ENCODE measurements at regions not wholly inside any gene's neighbourhood (a gene's known extent, or its start where the extent isn't known, plus 50 kb on each side); places are given as distances from the start of the nearest gene placed in this dataset.

GRCh38 chr1:90544356-90544755, 172.7 kb downstream of the BARHL2 start:
- no peak overlapping the region for H3K4me3 Mint-ChIP-seq
- peaks cover 0 to 15% of the 10 kb centered on the region in 2 donors for H3K27me3 Mint-ChIP-seq
- DNase-seq (no peak), ATAC-seq (replicated peaks) (no peak)
- no peaks in the 10 kb centered on the region for H3K4me1 Mint-ChIP-seq (ENCODE audit: low read depth in 2 of 2)
- H3K9me3 Mint-ChIP-seq, result no peaks in the 10 kb centered on the region
- no peak overlapping the region for H3K27ac Mint-ChIP-seq
- H3K36me3 Mint-ChIP-seq (ENCODE audit: insufficient read depth), result no peaks in the 10 kb centered on the region

GRCh38 chr1:90537606-90538362, 179.3 kb downstream of the BARHL2 start:
- peaks cover 25 to 29% of the 10 kb centered on the region in 2 donors for H3K27me3 Mint-ChIP-seq
- no peak for DNase-seq
- H3K4me3 Mint-ChIP-seq, result no peak overlapping the region
- no peaks in the 10 kb centered on the region for H3K9me3 Mint-ChIP-seq
- no peak for ATAC-seq (replicated peaks)
- H3K36me3 Mint-ChIP-seq (ENCODE audit: insufficient read depth), result no peaks in the 10 kb centered on the region
- no peak overlapping the region for H3K27ac Mint-ChIP-seq
- no peaks in the 10 kb centered on the region for H3K4me1 Mint-ChIP-seq (ENCODE audit: low read depth in 2 of 2)

GRCh38 chr1:90534663-90535295, 182.3 kb downstream of the BARHL2 start:
- no peak overlapping the region for H3K27ac Mint-ChIP-seq
- ATAC-seq (replicated peaks) (no peak), DNase-seq (no peak)
- no peaks in the 10 kb centered on the region for H3K4me1 Mint-ChIP-seq (ENCODE audit: low read depth in 2 of 2)
- H3K27me3 Mint-ChIP-seq, result peaks cover 31 to 32% of the 10 kb centered on the region in 2 donors
- no peaks in the 10 kb centered on the region for H3K9me3 Mint-ChIP-seq
- no peaks in the 10 kb centered on the region for H3K36me3 Mint-ChIP-seq (ENCODE audit: insufficient read depth)
- no peak overlapping the region for H3K4me3 Mint-ChIP-seq

GRCh38 chr1:90534116-90534515, 183.0 kb downstream of the BARHL2 start:
- Mint-ChIP-seq H3K27me3 (peaks cover 31 to 32% of the 10 kb centered on the region in 2 donors), H3K9me3 (no peaks in the 10 kb centered on the region), H3K4me3 (no peak overlapping the region), H3K36me3 (ENCODE audit: insufficient read depth) (no peaks in the 10 kb centered on the region), H3K27ac (no peak overlapping the region), H3K4me1 (ENCODE audit: low read depth in 2 of 2) (no peaks in the 10 kb centered on the region)
- ATAC-seq (replicated peaks), result no peak
- DNase-seq, result no peak

GRCh38 chr1:90526954-90527353, 190.1 kb downstream of the BARHL2 start:
- H3K27me3 Mint-ChIP-seq, result peaks cover 0 to 6% of the 10 kb centered on the region in 2 donors

GRCh38 chr1:90522432-90522831, 194.7 kb downstream of the BARHL2 start:
- no peaks in the 10 kb centered on the region for H3K36me3 Mint-ChIP-seq (ENCODE audit: insufficient read depth)
- no peaks in the 10 kb centered on the region for H3K27me3 Mint-ChIP-seq
- H3K4me3 Mint-ChIP-seq, result no peak overlapping the region
- H3K9me3 Mint-ChIP-seq, result peaks cover 0 to 3% of the 10 kb centered on the region in 2 donors
- H3K27ac Mint-ChIP-seq, result no peak overlapping the region
- DNase-seq (no peak), ATAC-seq (replicated peaks) (no peak)
- no peaks in the 10 kb centered on the region for H3K4me1 Mint-ChIP-seq (ENCODE audit: low read depth in 2 of 2)

More at GRCh38 chr1:90526954-90527353, 190.1 kb downstream of the BARHL2 start:
- ATAC-seq (replicated peaks) (no peak), DNase-seq (no peak)
- Mint-ChIP-seq H3K36me3 (ENCODE audit: insufficient read depth) (no peaks in the 10 kb centered on the region), H3K9me3 (no peaks in the 10 kb centered on the region), H3K4me1 (ENCODE audit: low read depth in 2 of 2) (no peaks in the 10 kb centered on the region), H3K4me3 (no peak overlapping the region), H3K27ac (no peak overlapping the region)

GRCh38 chr1:90513956-90514355, 203.1 kb downstream of the BARHL2 start:
- ATAC-seq (replicated peaks) (no peak), DNase-seq (no peak)
- no peak overlapping the region for H3K27ac Mint-ChIP-seq
- peaks cover 0 to 5% of the 10 kb centered on the region in 2 donors for H3K9me3 Mint-ChIP-seq
- no peaks in the 10 kb centered on the region for H3K36me3 Mint-ChIP-seq (ENCODE audit: insufficient read depth)
- no peaks in the 10 kb centered on the region for H3K4me1 Mint-ChIP-seq (ENCODE audit: low read depth in 2 of 2)
- peaks cover 9 to 15% of the 10 kb centered on the region in 2 donors for H3K27me3 Mint-ChIP-seq
- no peak overlapping the region for H3K4me3 Mint-ChIP-seq

- DNase-seq (no peak), ATAC-seq (replicated peaks) (no peak)
- Mint-ChIP-seq H3K4me1 (ENCODE audit: low read depth in 2 of 2) (no peaks in the 10 kb centered on the region), H3K36me3 (ENCODE audit: insufficient read depth) (no peaks in the 10 kb centered on the region), H3K27ac (no peak overlapping the region), H3K27me3 (peaks cover 9 to 15% of the 10 kb centered on the region in 2 donors), H3K4me3 (no peak overlapping the region), H3K9me3 (peaks cover 0 to 2% of the 10 kb centered on the region in 2 donors)
These were observed 204.7 kb downstream of the BARHL2 start for GRCh38 chr1:90512441-90512840.

GRCh38 chr1:90510143-90510542, 207.0 kb downstream of the BARHL2 start:
- H3K9me3 Mint-ChIP-seq, result peaks cover 0 to 2% of the 10 kb centered on the region in 2 donors
- DNase-seq, result no peak
- ATAC-seq (replicated peaks), result no peak
- H3K4me3 Mint-ChIP-seq, result no peak overlapping the region
- H3K4me1 Mint-ChIP-seq (ENCODE audit: low read depth in 2 of 2), result no peaks in the 10 kb centered on the region
- H3K27me3 Mint-ChIP-seq, result peaks cover 9 to 15% of the 10 kb centered on the region in 2 donors
- no peaks in the 10 kb centered on the region for H3K36me3 Mint-ChIP-seq (ENCODE audit: insufficient read depth)
- no peak overlapping the region for H3K27ac Mint-ChIP-seq

- Mint-ChIP-seq H3K4me1 (ENCODE audit: low read depth in 2 of 2) (no peaks in the 10 kb centered on the region), H3K4me3 (no peak overlapping the region), H3K9me3 (peaks cover 0 to 2% of the 10 kb centered on the region in 2 donors), H3K27me3 (peaks cover 9 to 13% of the 10 kb centered on the region in 2 donors), H3K36me3 (ENCODE audit: insufficient read depth) (no peaks in the 10 kb centered on the region), H3K27ac (no peak overlapping the region)
- DNase-seq, result no peak
- ATAC-seq (replicated peaks), result no peak
These were observed 207.7 kb downstream of the BARHL2 start for GRCh38 chr1:90509225-90510048.

- Mint-ChIP-seq H3K36me3 (ENCODE audit: insufficient read depth) (no peaks in the 10 kb centered on the region), H3K9me3 (peaks cover 0 to under 1% of the 10 kb centered on the region in 2 donors), H3K4me3 (no peak overlapping the region), H3K27ac (no peak overlapping the region), H3K27me3 (peaks cover 2 to 4% of the 10 kb centered on the region in 2 donors), H3K4me1 (ENCODE audit: low read depth in 2 of 2) (no peaks in the 10 kb centered on the region)
- no peak for ATAC-seq (replicated peaks)
- DNase-seq, result no peak
These were observed 208.5 kb downstream of the BARHL2 start for GRCh38 chr1:90508376-90509167.

GRCh38 chr1:90507173-90507572, 209.9 kb downstream of the BARHL2 start:
- no peak for ATAC-seq (replicated peaks)

GRCh38 chr1:90505806-90506205, 211.3 kb downstream of the BARHL2 start:
- Mint-ChIP-seq H3K27ac (no peak overlapping the region), H3K4me3 (no peak overlapping the region), H3K36me3 (ENCODE audit: insufficient read depth) (no peaks in the 10 kb centered on the region), H3K4me1 (ENCODE audit: low read depth in 2 of 2) (no peaks in the 10 kb centered on the region), H3K27me3 (no peaks in the 10 kb centered on the region), H3K9me3 (no peaks in the 10 kb centered on the region)
- ATAC-seq (replicated peaks) (no peak), DNase-seq (no peak)

More at GRCh38 chr1:90507173-90507572, 209.9 kb downstream of the BARHL2 start:
- Mint-ChIP-seq H3K27me3 (no peaks in the 10 kb centered on the region), H3K27ac (no peak overlapping the region), H3K4me3 (no peak overlapping the region), H3K4me1 (ENCODE audit: low read depth in 2 of 2) (no peaks in the 10 kb centered on the region), H3K9me3 (no peaks in the 10 kb centered on the region), H3K36me3 (ENCODE audit: insufficient read depth) (no peaks in the 10 kb centered on the region)
- DNase-seq, result no peak
